Parathyroid adenoma (tissue), 2 donors: ENCODE measurements at regions not wholly inside any gene's neighbourhood (a gene's known extent, or its start where the extent isn't known, plus 50 kb on each side); places are given as distances from the start of the nearest gene placed in this dataset.

Experiments
- H2AFZ ChIP-seq: fragments of 300-600 bp; sonication (generic); one replicate; pipeline ENCODE4 v1.7.0; 2017; ENCODE audit warnings: antibody characterized with exemption, mild to moderate bottlenecking
- H3K27ac ChIP-seq: fragments of 300-600 bp; sonication (generic); one replicate; pipeline ENCODE4 v1.7.0; 2017
- H3K27me3 ChIP-seq: fragments of 300-600 bp; sonication (generic); one replicate; pipeline ENCODE4 v1.7.0; 2017; ENCODE audit warnings: low read length; ENCODE audit not compliant: control insufficient read depth, insufficient read depth
- H3K36me3 ChIP-seq: fragments of 300-600 bp; sonication (generic); one replicate; pipeline ENCODE4 v1.7.0; 2017; ENCODE audit warnings: low read length; ENCODE audit not compliant: control insufficient read depth, insufficient read depth
- H3K4me1 ChIP-seq: fragments of 300-600 bp; sonication (generic); one replicate; pipeline ENCODE4 v1.7.0; 2017; ENCODE audit warnings: control low read depth
- H3K4me2 ChIP-seq: fragments of 300-600 bp; sonication (generic); one replicate; pipeline ENCODE4 v1.7.0; 2017; ENCODE audit warnings: low read length
- H3K4me3 ChIP-seq: fragments of 300-600 bp; sonication (generic); one replicate; pipeline ENCODE4 v1.7.0; 2017; ENCODE audit warnings: low read depth, low read length
- H3K79me2 ChIP-seq: fragments of 300-600 bp; sonication (generic); one replicate; pipeline ENCODE4 v1.7.0; 2017; ENCODE audit warnings: control low read depth
- H3K9ac ChIP-seq: fragments of 300-600 bp; sonication (generic); one replicate; pipeline ENCODE4 v1.7.0; 2017; ENCODE audit warnings: mild to moderate bottlenecking
- H3K9me3 ChIP-seq: fragments of 300-600 bp; sonication (generic); one replicate; pipeline ENCODE4 v1.7.0; 2017; ENCODE audit warnings: low read length; ENCODE audit not compliant: control insufficient read depth
- CTCF ChIP-seq: fragments of 300-600 bp; sonication (generic); IDR thresholded peaks from one replicate; pipeline ENCODE4 v1.7.0; 2017; ENCODE audit warnings: antibody characterized with exemption, mild to moderate bottlenecking
- donor health status: primary hyperparathyroidism.

GRCh38 chr17:68790492-68790891 is 164.7 kb downstream of the ABCA8 start:
- H3K4me2 ChIP-seq = no peak overlapping the region
- no peaks in the 10 kb centered on the region for H3K4me1 ChIP-seq
- no peaks in the 10 kb centered on the region for H3K27me3 ChIP-seq

GRCh38 chr17:68789203-68789962 is 165.8 kb downstream of the ABCA8 start:
- H3K4me1 ChIP-seq = no peaks in the 10 kb centered on the region
- no peaks in the 10 kb centered on the region for H3K27me3 ChIP-seq
- no peak for TF ChIP-seq CTCF
- no peaks in the 10 kb centered on the region for H3K79me2 ChIP-seq
- H3K4me3 ChIP-seq = no peak overlapping the region
- H3K4me2 ChIP-seq = no peak overlapping the region
- H3K27ac ChIP-seq = no peak overlapping the region
- no peak overlapping the region for H3K9ac ChIP-seq
- H3K36me3 ChIP-seq = no peaks in the 10 kb centered on the region
- no peaks in the 10 kb centered on the region for H3K9me3 ChIP-seq
- no peak overlapping the region for H2AFZ ChIP-seq

More at GRCh38 chr17:68790492-68790891, 164.7 kb downstream of the ABCA8 start:
- Histone ChIP-seq H3K27ac (peak overlapping the region; percentile 20), H3K9me3 (no peaks in the 10 kb centered on the region), H3K36me3 (no peaks in the 10 kb centered on the region), H2AFZ (no peak overlapping the region), H3K79me2 (no peaks in the 10 kb centered on the region), H3K9ac (no peak overlapping the region), H3K4me3 (no peak overlapping the region)
- TF ChIP-seq CTCF = no peak

GRCh38 chr17:68785565-68786486 is 169.4 kb downstream of the ABCA8 start:
- no peak overlapping the region for H2AFZ ChIP-seq
- no peaks in the 10 kb centered on the region for H3K27me3 ChIP-seq
- H3K36me3 ChIP-seq = no peaks in the 10 kb centered on the region
- TF ChIP-seq CTCF = no peak
- H3K4me2 ChIP-seq = no peak overlapping the region
- no peak overlapping the region for H3K4me3 ChIP-seq
- H3K27ac ChIP-seq = no peak overlapping the region
- no peaks in the 10 kb centered on the region for H3K4me1 ChIP-seq
- no peaks in the 10 kb centered on the region for H3K79me2 ChIP-seq
- no peak overlapping the region for H3K9ac ChIP-seq
- H3K9me3 ChIP-seq = no peaks in the 10 kb centered on the region

GRCh38 chr17:68784431-68784830 is 170.8 kb downstream of the ABCA8 start:
- Histone ChIP-seq H3K4me2 (no peak overlapping the region), H3K4me3 (no peak overlapping the region), H3K79me2 (no peaks in the 10 kb centered on the region), H3K36me3 (no peaks in the 10 kb centered on the region), H3K9me3 (no peaks in the 10 kb centered on the region), H3K4me1 (no peaks in the 10 kb centered on the region), H2AFZ (no peak overlapping the region), H3K27ac (no peak overlapping the region), H3K27me3 (no peaks in the 10 kb centered on the region), H3K9ac (no peak overlapping the region)
- no peak for TF ChIP-seq CTCF
